ENCODE measurements at regions not wholly inside any gene's neighbourhood (a gene's known extent, or its start where the extent isn't known, plus 50 kb on each side); places are given as distances from the start of the nearest gene placed in this dataset.
A peak's percentile ranks its signal among the peaks of the same experiment; 100 is the strongest.

DNA sequence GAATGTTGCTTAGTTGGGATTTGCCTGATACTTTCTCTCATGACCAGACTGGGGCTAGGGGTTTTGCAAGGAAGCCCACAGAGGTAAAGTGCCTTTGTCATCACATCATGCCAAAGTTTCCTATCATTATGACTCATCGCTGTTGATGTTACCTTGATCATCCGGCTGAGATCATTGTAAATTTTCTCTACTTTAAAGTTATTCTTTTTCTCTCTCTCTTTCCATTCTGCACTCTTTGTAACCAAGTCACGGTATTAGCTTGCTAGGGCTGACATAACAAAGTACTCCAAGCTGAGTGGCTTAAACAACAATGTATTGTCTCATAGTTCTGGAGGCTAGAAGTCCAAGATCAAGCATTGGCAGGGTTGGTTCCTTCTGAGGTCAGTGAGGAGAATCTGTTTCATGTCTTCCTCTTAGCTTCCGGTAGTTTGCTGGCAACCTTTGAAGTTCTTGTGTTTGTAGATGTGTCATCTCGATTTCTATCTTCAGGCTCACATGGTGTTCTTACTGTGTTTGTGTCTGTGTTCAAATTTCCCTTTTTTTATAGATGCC, 113.0 kb downstream of the DTHD1 start:
- no peak for DNase-seq (ENCODE audit: low read depth)

DNA sequence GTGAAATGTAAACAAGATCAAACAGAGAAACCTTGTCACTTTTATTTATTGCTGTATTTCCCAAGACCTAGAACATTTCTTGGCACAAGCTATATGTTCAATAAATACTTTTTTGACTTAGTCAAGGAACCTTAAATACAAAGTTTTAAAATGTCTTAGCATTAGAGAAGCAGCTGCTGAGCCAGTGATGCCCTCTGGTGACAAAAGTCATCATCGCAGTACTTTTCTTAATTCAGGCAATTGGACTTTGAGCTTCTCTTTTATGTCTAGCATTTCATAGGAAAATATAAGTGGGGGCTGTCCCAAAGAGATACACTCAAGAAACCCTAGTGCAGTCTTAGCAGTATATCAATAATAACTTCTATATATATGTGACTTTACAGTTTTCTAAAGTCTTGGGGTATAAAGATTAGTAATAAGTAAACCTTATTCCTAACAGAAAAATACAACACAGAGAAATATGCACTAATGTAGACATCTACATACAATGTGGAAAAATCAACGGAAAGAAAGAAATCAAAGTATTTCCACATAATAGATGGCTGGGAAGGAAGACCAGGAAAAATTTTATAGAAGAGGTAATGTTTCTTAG, 118.4 kb downstream of the DTHD1 start:
- DNase-seq (ENCODE audit: low read depth) = peak; percentile 34

DNA sequence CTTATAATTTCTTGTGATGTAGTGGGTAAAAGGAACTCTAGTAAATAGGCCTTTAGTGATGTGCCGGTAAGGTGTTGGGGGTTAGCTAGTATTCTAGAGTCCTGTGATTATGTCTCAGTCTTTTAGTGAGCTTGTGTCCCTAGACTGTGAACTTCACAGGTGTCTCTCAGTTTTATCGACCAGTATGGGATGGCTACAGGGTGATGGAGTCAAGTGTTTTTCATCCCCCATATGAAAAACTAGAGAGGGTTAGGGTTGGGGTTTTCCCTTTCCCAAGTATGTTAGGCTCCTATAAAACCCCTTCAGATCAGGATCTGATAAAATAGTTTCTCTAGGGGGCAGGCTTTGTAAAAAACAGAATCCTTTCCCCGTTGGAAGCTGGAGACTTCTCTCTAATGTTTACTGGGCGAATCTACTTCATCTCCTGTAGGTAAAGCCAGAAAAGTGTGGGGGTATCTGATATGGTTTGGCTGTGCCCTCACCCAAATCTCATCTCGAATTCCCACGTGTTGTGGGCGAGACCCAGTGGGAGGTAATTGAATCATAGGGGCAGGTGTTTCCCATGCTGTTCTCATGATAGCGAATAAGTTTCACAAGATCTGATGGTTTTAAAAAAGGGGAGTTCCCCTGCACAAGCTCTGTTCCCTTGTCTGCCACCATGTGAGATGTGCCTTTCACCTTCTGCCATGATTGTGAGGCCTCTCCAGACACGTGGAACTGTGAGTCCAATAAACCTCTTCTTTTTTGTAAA, 120.8 kb downstream of the DTHD1 start:
- DNase-seq (ENCODE audit: low read depth) = no peak

DNA sequence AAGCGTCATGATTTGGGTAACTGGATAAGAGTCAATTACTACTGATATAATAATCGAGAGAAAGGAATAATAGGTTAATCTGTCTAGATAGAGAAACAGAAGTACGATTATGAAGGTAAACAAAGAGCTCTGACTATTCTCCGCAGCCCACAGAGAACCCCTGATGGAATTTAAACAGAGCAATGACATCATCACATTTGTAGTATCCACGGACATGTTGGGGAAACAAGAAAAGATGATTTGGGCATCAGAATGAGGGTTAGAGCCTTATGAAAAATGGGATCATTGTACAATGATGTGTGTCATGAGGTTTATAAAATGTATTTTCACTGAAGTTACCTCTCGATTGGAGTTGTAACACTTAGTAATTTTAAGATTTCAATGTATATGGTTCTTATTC, 129.9 kb downstream of the DTHD1 start:
- DNase-seq (ENCODE audit: low read depth) = no peak

DNA sequence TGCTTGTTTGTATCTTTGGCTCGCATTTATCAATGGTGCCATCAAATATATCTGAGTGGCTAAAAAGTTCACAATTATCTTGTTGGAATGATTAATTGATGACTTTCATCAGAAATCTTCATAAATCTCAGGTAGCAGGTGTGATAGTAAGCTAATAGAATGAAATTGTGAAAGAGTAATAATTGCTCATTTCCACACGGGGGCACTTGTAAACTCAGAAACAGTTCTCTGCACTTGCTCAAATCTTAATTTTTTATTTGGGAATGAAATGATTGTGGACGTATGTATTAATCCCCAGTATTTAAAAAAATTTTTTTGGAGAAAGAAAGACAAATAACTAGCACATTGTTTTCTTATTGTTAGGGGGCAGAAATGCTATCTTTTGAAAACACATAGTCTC, 132.8 kb downstream of the DTHD1 start:
- DNase-seq (ENCODE audit: low read depth) = peak; percentile 4

DNA sequence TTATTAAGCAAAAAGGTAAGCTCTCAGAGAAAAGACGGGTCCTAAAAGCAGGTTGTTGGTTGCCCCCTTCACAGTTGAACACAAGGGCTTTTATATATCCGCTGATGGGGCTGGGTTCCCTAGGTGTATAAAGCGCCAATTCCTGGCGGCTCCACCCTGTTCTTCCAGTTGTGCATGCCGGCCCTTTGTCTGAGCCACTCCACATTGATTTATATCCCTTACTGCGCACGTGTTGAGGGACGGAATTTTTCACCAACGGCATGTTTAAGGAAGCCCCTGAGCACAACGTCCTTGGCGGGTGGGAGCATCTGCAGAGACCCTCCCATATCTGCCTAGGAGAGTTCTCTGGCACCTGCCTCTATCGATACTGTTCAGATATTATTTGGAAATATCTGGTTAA, 135.7 kb downstream of the DTHD1 start:
- DNase-seq (ENCODE audit: low read depth) = no peak

DNA sequence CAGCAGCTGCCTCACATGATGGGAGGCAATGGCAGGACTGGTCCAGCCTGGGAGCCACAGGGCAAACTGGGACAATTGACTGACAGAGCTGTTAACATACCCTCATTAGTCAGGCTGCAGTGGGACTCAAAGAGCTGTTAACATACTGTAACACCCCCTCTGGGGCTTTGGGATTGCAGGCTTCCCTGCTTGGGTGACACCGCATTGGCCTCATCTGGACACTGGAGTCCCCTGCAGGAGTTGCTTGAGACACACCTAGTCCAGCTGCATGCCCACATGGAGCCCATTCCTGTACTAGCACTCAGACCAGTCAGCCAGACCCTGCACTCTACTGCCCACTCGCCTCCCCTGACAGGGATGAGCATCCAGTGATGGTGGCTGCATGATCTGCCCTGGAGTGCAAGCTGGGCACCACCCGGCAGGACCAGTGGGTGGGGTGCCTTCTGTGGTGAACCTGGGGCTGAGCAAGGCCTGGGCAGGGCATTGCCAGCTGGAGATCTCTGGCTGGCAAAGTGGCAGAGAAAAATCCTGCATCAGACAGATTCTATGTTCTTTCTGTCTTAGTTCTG, 138.8 kb downstream of the DTHD1 start:
- no peak for DNase-seq (ENCODE audit: low read depth)

DNA sequence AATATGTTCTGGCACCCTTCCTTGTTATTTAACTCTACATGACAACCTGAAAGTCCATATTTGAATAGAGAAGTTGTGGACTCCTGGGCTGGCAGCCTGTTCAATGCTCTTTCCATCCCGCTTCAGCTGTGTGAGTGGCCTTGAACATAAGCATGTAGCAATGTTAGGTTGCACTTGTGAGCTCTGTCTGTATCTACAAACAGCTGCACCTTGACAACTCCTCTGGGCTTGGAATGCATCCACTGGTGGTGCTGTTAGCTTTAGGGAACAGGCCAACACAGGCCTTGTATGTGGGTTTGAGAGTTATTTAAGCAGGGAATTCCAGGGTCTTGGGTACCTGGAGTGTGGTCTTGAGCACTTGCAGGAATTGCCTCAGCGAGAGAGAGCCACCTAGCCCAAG, 141.2 kb downstream of the DTHD1 start:
- no peak for DNase-seq (ENCODE audit: low read depth)

DNA sequence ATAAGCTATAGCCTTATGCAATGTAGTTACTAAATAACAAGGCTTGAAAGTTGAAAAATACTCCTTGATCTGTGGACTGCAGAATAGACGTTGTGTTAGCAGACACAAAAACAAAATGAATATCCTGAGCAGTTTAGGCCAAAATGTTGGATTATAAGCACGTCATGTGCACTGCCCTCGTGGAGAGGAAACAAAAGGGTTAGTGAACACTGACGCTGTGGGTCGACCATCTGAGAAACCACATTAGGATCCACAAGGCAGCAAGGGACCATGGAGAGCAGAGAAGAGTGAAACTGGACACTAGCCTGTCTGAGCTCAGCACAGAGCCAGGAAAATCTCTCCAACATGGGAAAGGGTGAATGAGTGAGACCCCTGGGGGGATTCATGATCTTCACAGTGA, 145.3 kb downstream of the DTHD1 start:
- no peak for DNase-seq (ENCODE audit: low read depth)

DNA sequence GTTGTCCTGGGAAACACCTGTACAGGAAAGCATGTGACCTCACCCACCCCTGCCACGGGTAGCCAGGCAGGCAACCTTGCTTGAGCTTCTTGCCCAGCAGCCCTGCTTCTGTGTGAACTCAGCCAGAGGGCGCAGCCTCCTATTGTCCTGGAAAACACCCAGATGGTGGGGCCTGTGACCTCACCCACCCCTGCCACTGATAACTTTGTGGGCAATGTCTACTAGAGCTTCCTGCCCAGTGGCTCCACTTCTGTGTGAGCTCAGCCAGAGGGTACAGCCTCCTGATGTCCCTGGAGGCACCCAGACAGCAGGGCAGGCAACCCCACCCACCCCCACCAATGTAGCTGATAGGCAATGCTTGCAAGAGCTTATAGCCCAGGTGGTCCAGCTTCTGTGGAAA, 146.3 kb downstream of the DTHD1 start:
- no peak for DNase-seq (ENCODE audit: low read depth)

DNA sequence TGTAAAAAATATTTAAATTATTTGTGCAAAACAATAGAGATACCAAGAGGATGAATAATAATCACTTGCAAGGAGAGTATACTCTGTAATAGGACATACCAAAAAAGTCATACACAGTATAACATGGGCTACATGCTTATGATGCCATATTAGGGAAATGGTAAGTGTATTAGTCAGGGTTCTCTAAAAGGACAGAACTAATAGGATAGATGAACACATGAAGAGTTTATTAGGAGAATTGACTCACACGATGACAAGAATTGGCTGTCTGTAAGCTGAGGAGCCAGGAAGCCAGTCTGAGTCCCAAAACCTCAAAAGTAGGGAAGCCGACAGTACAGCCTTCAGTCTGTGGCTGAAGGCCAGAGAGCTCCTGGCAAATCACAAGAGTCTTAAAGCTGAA, 151.2 kb downstream of the DTHD1 start:
- no peak for DNase-seq (ENCODE audit: low read depth)

DNA sequence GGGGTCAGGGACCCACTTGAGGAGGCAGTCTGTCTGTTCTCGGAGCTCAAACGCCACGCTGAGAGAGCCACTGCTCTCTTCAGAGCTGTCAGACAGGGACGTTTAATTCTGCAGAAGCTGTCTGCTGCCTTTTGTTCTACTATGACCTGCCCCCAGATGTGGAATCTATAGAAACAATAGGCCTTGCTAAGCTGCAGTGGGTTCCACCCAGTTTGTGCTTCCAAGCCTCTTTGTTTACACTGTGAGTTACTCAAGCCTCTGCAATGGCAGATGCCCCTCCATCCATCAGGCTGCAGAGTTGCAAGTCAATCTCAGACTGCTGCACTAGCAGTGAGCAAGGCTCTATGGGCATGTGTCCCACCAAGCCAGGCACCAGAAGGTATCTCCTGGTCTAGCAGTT, 158.1 kb downstream of the DTHD1 start:
- no peak for DNase-seq (ENCODE audit: low read depth)

DNA sequence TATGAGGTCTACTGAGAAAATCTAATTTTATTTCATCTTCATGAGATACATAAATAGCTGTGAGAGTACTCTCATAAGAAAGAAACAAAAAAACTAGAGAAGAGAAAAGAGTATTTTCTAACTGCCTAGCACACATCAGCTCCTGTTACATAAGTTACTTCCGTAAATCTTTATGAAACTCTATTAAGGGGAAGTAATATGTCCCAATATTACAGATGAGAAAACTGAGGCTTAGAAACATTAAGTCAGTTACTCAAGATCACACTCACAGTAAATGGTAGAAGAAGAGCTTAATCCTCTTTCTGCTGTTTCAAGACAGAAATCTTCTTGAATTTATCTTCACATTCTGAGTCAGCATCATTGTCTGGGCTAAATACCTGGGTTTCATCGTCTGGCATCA, 164.1 kb downstream of the DTHD1 start:
- no peak for DNase-seq (ENCODE audit: low read depth)

DNA sequence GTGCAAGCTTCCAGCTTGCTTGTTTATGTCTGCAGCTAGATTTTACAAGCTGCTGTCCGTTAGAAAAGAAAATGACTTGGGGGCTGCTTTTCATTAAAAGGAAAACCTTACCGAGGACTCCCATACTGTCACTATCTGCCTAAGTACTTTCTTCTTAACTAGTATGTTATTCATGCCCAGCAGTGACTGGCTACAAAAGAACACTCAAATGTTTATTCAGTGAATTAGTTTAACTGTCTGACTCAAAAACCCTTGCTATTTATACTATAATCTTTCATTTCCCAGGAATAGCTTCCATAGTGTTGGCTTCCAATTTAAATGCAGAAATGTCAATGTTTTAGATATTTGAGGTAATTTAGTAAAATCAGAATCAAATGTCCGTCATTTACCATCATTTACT, 164.9 kb downstream of the DTHD1 start:
- DNase-seq (ENCODE audit: low read depth) = no peak

DNA sequence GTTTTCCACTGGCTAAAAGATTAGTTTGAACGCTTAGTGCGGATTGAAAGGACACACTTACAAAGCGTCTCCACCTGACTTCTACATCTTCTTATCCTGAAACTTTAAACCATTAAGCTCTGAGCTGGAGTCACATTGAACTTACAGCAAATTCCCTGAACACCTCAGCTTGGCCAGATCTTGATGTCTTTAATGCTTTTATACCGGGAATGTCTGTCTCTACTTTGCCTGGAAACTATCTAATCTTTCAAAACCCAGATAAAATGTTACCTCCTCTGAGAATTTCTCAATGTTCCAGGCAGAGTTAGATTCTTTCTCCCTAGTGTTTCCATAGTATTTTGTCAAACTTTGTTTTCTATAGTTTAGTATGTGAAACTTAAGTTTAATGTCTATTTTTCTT, 179.9 kb downstream of the DTHD1 start:
- no peak for DNase-seq (ENCODE audit: low read depth)

DNA sequence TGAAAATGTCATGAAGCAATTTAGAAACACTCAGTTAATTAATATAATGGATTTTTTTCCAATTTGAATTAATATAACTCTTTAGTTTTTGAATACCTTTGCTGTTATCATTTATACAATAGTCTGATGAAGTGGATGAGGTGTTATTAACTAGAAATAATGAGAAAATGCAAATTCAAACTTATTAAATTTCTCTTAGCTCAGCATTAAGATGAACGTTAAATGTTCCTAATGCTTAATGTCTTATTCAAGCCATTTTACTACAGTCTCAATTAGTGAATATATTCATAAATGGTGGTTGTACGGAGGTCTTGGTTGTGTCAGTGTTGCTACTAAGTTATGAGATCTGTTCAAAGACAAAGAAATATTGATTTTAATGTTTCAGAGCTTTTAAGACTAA, 186.3 kb downstream of the DTHD1 start:
- no peak for DNase-seq (ENCODE audit: low read depth)

DNA sequence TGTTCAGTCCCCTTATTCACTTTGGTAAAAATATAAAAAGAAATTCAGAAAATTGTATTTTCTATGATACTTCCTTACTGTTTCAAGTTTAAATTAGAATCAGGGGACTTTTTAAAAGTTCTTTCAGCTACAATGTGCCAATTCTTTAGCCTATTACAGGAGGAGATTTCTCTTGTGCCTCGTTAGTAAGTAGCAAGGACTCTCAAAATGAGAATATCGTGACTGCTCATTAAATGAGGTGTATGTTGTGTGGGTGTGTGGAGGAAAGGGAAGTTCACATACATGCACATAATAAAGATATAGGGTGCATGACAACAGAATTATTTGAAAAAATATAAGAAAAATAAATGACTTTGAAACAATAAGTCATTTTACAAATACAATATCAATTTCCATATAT, 190.5 kb downstream of the DTHD1 start:
- no peak for DNase-seq (ENCODE audit: low read depth)

DNA sequence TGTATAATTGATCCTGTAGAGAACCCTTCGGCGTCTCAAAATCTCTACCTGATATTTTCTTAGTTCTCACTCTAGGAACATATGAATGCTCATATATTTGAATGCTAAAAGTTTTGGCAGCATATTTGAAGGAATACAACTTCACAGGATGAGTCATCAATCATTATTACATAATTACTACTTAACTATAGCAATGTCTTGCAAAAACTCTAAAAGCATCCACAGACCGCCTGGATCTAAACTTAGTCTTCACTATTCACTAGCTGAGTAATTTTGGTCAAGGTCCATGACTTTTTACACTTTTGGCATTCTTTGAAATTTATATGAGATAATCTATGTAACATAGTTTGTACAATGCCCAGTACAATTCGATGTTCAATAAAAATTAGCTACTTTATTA, 194.7 kb downstream of the DTHD1 start:
- no peak for DNase-seq (ENCODE audit: low read depth)

DNA sequence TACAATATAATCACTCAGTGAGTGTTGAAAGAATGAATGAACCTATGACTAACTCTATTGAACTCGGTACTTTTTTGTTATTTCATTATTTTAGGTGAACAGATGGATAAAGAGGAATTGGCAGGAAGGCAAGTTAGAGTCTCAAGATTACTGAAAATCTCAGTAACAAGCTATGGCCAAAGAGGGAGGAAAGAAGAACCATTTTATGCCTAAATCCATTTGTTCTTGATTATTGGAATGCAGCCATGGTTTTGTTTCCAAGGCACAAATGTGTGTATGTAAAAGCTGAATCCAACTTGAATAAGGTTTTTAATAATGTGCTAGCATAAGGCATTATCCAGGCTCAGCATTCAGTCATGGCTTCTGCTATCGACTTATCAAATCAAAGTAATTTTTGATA, 196.4 kb downstream of the DTHD1 start:
- no peak for DNase-seq (ENCODE audit: low read depth)

DNA sequence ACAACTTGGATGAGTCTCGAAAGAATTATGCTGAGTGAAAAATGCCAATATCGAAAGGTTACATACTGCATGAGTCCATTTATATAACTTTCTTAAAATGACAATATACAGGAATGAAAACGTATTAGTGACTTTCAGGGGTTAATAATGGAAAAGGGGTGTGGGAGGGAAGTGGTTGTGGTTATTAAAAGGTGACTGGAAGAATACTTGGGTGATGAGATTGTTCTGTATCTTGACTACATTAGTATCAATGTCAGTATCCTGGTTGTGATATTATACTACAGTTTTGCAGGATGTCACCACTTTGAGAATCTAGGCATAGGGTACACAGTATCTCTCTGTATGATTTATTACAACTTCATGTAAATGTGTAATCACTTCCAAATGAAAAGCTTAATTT, 204.5 kb downstream of the DTHD1 start:
- no peak for DNase-seq (ENCODE audit: low read depth)

DNA sequence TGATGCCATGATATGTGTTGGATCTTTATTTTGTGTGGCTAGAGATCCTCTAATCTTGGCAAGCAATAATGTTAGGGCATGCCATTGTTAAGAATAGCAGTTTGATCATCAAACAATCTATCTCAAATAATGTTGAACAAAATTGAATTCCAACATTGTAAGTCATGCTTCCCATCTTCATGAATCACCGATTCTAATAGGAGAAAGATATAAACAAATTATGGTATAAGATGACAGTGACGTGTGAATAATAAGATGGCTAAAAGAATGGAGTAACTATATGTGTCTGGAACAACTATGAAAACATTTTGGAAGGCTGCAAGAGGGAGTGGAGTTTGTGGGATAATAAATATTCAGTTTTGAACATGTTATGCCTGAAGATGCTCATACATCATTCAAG, 208.4 kb downstream of the DTHD1 start:
- DNase-seq (ENCODE audit: low read depth) = no peak

DNA sequence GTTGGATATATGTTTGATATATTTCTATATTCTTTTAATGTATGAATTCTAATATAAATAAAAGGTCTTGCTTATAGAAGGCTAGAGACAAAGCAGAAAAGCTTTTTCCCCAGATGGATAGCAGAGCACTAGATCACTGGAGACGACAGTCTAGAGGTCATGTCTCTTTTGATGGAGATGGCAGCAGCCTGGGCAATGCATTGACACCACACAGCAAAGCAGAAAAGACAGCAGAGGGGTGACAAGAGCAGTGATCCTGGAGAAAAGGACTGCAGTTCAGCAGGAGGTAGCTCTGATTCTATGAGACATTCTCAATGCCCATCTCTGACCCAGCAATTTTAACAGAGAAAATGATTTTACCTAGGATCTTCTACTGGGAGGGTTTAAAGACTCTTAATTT, 210.6 kb downstream of the DTHD1 start:
- no peak for DNase-seq (ENCODE audit: low read depth)

DNA sequence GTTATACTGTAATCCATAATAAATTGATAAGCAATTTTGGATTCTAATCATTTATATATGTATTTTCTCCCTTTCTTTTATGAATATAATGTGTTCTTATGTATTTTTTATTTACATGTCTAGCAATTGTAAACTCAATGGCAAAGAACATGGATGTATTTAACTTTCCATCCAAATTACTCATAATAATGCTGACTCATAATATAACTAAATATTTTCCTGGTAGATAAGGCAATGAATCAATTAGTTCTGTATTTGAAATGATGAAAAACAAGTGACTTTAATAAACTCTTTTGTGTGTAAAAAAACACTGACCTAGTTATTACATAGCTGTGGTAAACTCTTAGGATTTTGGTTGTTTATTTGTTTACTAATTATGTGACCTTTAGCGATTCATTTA, 211.2 kb downstream of the DTHD1 start:
- DNase-seq (ENCODE audit: low read depth) = no peak
